Liver (tissue), 8 donors: ENCODE measurements at regions not wholly inside any gene's neighbourhood (a gene's known extent, or its start where the extent isn't known, plus 50 kb on each side); places are given as distances from the start of the nearest gene placed in this dataset.

ENCODE experiments used
- DNase-seq: peaks from one replicate; pipeline ENCODE4 v3.0.0-alpha.2; 2017; ENCODE audit warnings: low spot score
- H3K27ac ChIP-seq, 2 donors: one replicate each; pipeline ENCODE4 v1.7.0; 2013; ENCODE audit warnings: inconsistent platforms in 2 of 2, low read length in 2 of 2, control low read depth in 1 of 2, low read depth in 1 of 2, mild to moderate bottlenecking in 1 of 2
- H3K27me3 ChIP-seq, 4 donors: one replicate each; pipeline versions ENCODE4 v1.6.1 to v1.7.0; 2013; ENCODE audit warnings: low read length in 3 of 4, inconsistent platforms in 1 of 4, mild to moderate bottlenecking in 1 of 4, moderate library complexity in 1 of 4; ENCODE audit not compliant: control insufficient read depth in 4 of 4, insufficient read depth in 4 of 4
- H3K36me3 ChIP-seq, 4 donors: one replicate each; pipeline versions ENCODE4 v1.6.1 to v1.7.0; 2013; ENCODE audit warnings: low read length in 3 of 4, mild to moderate bottlenecking in 3 of 4, low read depth in 1 of 4, moderate library complexity in 1 of 4; ENCODE audit not compliant: control insufficient read depth in 4 of 4, insufficient read depth in 3 of 4
- H3K4me1 ChIP-seq, 4 donors: one replicate each; pipeline versions ENCODE4 v1.6.1 to v1.7.0; 2013; ENCODE audit warnings: low read length in 3 of 4, mild to moderate bottlenecking in 3 of 4, moderate library complexity in 1 of 4; ENCODE audit not compliant: control insufficient read depth in 4 of 4, insufficient read depth in 4 of 4
- H3K4me3 ChIP-seq, 3 donors: one replicate each; pipeline versions ENCODE4 v1.6.1 to v1.7.0; 2013; ENCODE audit warnings: low read length in 3 of 3, control low read depth in 1 of 3, low read depth in 1 of 3, mild to moderate bottlenecking in 1 of 3
- H3K9ac ChIP-seq, 2 donors: one replicate each; pipeline ENCODE4 v1.7.0; 2013; ENCODE audit warnings: low read length in 2 of 2, mild to moderate bottlenecking in 2 of 2, moderate library complexity in 2 of 2, control low read depth in 1 of 2, low read depth in 1 of 2
- H3K9me3 ChIP-seq, 4 donors: one replicate each; pipeline versions ENCODE4 v1.6.1 to v1.7.0; 2013; ENCODE audit warnings: low read length in 3 of 4; ENCODE audit not compliant: control insufficient read depth in 4 of 4
- EGR1 ChIP-seq, 2 donors: IDR thresholded peaks; 2 replicates each; pipeline ENCODE4 v1.6.1; 2016 to 2018; ENCODE audit warnings: antibody characterized with exemption in 2 of 2, low read depth in 2 of 2
- FOXA1 ChIP-seq: IDR thresholded peaks from 2 replicates; pipeline ENCODE4 v1.6.1; 2016; ENCODE audit warnings: antibody characterized with exemption
- FOXA2 ChIP-seq: IDR thresholded peaks from 2 replicates; pipeline ENCODE4 v1.6.1; 2016; ENCODE audit warnings: antibody characterized with exemption
- GABPA ChIP-seq, 2 donors: IDR thresholded peaks in 1 of 2; conservative IDR thresholded peaks in 1 of 2; 2 replicates each; pipeline ENCODE4 v1.6.1; 2016; ENCODE audit warnings: antibody characterized with exemption in 2 of 2, mild to moderate bottlenecking in 1 of 2, moderate library complexity in 1 of 2
- HNF4A ChIP-seq, 2 donors: conservative IDR thresholded peaks; 2 replicates each; pipeline ENCODE4 v1.6.1; 2016; ENCODE audit warnings: antibody characterized with exemption in 2 of 2, mild to moderate bottlenecking in 2 of 2
- HNF4G ChIP-seq: IDR thresholded peaks from 2 replicates; pipeline ENCODE4 v1.6.1; 2016; ENCODE audit warnings: antibody characterized with exemption
- JUND ChIP-seq, 2 donors: IDR thresholded peaks; 2 replicates each; pipeline ENCODE4 v1.6.1; 2016; ENCODE audit warnings: antibody characterized with exemption in 2 of 2
- NR2F2 ChIP-seq: IDR thresholded peaks from 2 replicates; pipeline ENCODE4 v1.6.1; 2016; ENCODE audit warnings: antibody characterized with exemption
- RAD21 ChIP-seq, 2 donors: IDR thresholded peaks; 2 replicates each; pipeline ENCODE4 v1.6.1; 2016; ENCODE audit warnings: antibody characterized with exemption in 2 of 2, mild to moderate bottlenecking in 2 of 2
- RXRA ChIP-seq, 2 donors: IDR thresholded peaks; 2 replicates each; pipeline ENCODE4 v1.6.1; 2017 to 2018; ENCODE audit warnings: antibody characterized with exemption in 2 of 2, mild to moderate bottlenecking in 1 of 2
- SP1 ChIP-seq: IDR thresholded peaks from 2 replicates; pipeline ENCODE4 v1.6.1; 2018; ENCODE audit warnings: antibody characterized with exemption, mild to moderate bottlenecking
- TAF1 ChIP-seq: conservative IDR thresholded peaks from 2 replicates; pipeline ENCODE4 v1.6.1; 2016; ENCODE audit warnings: antibody characterized with exemption, mild to moderate bottlenecking
- YY1 ChIP-seq: IDR thresholded peaks from 2 replicates; pipeline ENCODE4 v1.6.1; 2016; ENCODE audit warnings: antibody characterized with exemption, mild to moderate bottlenecking
- WGBS: extraction: QIAGEN DNeasy Blood & Tissue Kit; methylation state at CpG from one replicate; pipeline ENCODE4 v1.1.7; 2013; 5-methylcytosine and 5-hydroxymethylcytosine counted together
- TF ChIP-seq, protein P1 (sequence below): IDR thresholded peaks from 2 replicates; pipeline ENCODE4 v1.6.1; 2016; ENCODE audit warnings: antibody characterized with exemption
- TF ChIP-seq, protein P2 (sequence below): IDR thresholded peaks from 2 replicates; pipeline ENCODE4 v1.6.1; 2016; ENCODE audit warnings: antibody characterized with exemption, mild to moderate bottlenecking
- TF ChIP-seq, protein P3 (sequence below): fragments of 150-350 bp; IDR thresholded peaks from 2 replicates; pipeline ENCODE4 v1.5.1; 2017; ENCODE audit warnings: improper control_type of control experiment, low read depth, low read length; ENCODE audit not compliant: missing input control
- TF ChIP-seq, protein P4 (sequence below): IDR thresholded peaks from 2 replicates; pipeline ENCODE4 v1.6.1; 2016; ENCODE audit warnings: antibody characterized with exemption
- TF ChIP-seq, protein P5 (sequence below): IDR thresholded peaks from 2 replicates; pipeline ENCODE4 v1.6.1; 2016; ENCODE audit warnings: antibody characterized with exemption
- donor health status: healthy.
- donor health status: healthy.
- donor health status: healthy.
- donor health status: healthy.
- donor health status: healthy.

DNA sequence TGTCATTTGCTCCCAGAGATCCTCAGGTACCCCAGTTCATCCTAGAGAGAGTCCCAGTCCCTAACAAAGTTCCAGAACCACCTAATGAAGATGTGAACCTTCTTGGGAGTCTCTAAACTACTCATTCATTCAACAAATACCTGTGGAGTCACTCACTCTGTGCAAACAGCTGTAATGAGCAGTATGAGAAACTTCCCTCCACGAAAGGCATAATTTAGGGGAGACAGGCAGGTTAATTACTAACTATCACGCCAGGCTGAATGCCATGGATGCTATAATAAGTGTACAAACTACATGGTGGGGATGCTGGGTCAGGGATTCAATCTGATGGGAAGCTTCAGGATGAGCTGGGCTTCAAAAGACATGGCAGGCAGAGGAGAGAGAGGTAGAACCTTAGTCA lies 70.1 kb upstream of the AFDN start:
- no peaks in the 10 kb centered on the region for H3K36me3 ChIP-seq
- no peak overlapping the region for H3K9ac ChIP-seq
- no peak for DNase-seq
- no peaks in the 10 kb centered on the region for H3K9me3 ChIP-seq
- TF ChIP-seq HNF4A (conservative IDR thresholded peaks at IDR 0.05) (no peak), FOXA1 (no peak), GABPA (IDR thresholded peaks at IDR 0.05 in 1 of 2, conservative IDR thresholded peaks at IDR 0.05 in 1 of 2) (no peak), RAD21 (IDR thresholded peaks at IDR 0.05) (no peak), EGR1 (IDR thresholded peaks at IDR 0.05; ENCODE audit: low read depth in 2 of 2) (no peak), RXRA (IDR thresholded peaks at IDR 0.05) (no peak), YY1 (no peak), HNF4G (no peak), NR2F2 (no peak)
- TF ChIP-seq, protein P1, sequence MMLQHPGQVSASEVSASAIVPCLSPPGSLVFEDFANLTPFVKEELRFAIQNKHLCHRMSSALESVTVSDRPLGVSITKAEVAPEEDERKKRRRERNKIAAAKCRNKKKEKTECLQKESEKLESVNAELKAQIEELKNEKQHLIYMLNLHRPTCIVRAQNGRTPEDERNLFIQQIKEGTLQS, result no peak
- TF ChIP-seq, protein P2, sequence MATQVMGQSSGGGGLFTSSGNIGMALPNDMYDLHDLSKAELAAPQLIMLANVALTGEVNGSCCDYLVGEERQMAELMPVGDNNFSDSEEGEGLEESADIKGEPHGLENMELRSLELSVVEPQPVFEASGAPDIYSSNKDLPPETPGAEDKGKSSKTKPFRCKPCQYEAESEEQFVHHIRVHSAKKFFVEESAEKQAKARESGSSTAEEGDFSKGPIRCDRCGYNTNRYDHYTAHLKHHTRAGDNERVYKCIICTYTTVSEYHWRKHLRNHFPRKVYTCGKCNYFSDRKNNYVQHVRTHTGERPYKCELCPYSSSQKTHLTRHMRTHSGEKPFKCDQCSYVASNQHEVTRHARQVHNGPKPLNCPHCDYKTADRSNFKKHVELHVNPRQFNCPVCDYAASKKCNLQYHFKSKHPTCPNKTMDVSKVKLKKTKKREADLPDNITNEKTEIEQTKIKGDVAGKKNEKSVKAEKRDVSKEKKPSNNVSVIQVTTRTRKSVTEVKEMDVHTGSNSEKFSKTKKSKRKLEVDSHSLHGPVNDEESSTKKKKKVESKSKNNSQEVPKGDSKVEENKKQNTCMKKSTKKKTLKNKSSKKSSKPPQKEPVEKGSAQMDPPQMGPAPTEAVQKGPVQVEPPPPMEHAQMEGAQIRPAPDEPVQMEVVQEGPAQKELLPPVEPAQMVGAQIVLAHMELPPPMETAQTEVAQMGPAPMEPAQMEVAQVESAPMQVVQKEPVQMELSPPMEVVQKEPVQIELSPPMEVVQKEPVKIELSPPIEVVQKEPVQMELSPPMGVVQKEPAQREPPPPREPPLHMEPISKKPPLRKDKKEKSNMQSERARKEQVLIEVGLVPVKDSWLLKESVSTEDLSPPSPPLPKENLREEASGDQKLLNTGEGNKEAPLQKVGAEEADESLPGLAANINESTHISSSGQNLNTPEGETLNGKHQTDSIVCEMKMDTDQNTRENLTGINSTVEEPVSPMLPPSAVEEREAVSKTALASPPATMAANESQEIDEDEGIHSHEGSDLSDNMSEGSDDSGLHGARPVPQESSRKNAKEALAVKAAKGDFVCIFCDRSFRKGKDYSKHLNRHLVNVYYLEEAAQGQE, result no peak
- TF ChIP-seq, protein P3, sequence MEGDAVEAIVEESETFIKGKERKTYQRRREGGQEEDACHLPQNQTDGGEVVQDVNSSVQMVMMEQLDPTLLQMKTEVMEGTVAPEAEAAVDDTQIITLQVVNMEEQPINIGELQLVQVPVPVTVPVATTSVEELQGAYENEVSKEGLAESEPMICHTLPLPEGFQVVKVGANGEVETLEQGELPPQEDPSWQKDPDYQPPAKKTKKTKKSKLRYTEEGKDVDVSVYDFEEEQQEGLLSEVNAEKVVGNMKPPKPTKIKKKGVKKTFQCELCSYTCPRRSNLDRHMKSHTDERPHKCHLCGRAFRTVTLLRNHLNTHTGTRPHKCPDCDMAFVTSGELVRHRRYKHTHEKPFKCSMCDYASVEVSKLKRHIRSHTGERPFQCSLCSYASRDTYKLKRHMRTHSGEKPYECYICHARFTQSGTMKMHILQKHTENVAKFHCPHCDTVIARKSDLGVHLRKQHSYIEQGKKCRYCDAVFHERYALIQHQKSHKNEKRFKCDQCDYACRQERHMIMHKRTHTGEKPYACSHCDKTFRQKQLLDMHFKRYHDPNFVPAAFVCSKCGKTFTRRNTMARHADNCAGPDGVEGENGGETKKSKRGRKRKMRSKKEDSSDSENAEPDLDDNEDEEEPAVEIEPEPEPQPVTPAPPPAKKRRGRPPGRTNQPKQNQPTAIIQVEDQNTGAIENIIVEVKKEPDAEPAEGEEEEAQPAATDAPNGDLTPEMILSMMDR, result no peak
- TF ChIP-seq, protein P4, sequence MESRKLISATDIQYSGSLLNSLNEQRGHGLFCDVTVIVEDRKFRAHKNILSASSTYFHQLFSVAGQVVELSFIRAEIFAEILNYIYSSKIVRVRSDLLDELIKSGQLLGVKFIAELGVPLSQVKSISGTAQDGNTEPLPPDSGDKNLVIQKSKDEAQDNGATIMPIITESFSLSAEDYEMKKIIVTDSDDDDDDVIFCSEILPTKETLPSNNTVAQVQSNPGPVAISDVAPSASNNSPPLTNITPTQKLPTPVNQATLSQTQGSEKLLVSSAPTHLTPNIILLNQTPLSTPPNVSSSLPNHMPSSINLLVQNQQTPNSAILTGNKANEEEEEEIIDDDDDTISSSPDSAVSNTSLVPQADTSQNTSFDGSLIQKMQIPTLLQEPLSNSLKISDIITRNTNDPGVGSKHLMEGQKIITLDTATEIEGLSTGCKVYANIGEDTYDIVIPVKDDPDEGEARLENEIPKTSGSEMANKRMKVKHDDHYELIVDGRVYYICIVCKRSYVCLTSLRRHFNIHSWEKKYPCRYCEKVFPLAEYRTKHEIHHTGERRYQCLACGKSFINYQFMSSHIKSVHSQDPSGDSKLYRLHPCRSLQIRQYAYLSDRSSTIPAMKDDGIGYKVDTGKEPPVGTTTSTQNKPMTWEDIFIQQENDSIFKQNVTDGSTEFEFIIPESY, result no peak
- H3K4me1 ChIP-seq, result peaks cover 6 to 14% (median 9%) of the 10 kb centered on the region in 4 donors
- H3K27me3 ChIP-seq, result no peaks in the 10 kb centered on the region
- no peak overlapping the region for H3K4me3 ChIP-seq
- no peak overlapping the region for H3K27ac ChIP-seq
- 79% methylated on average over 2 of the region's 2 CpGs for WGBS

DNA sequence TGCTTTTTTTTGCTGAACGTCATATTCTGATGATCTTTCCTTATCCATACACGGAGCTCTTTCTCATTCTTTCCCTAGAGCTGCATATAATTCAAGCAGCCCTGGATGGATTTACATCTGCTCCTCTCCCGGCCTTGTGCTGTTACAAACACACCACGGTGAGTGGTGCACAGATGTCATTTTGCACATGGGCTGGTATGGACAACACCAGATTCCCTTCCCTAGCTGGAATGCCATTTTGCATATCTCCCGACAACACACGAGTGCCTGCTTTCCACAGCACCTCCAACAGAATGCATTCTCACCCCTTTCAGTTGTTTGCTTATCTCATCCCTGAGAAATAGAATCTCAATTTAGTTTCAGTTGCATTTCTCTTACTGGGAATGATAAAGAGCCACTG lies 69.5 kb upstream of the AFDN start:
- no peak overlapping the region for H3K27ac ChIP-seq
- WGBS, result 92% methylated on average over 6 of the region's 6 CpGs
- no peak overlapping the region for H3K9ac ChIP-seq
- H3K27me3 ChIP-seq, result no peaks in the 10 kb centered on the region
- no peaks in the 10 kb centered on the region for H3K36me3 ChIP-seq
- no peaks in the 10 kb centered on the region for H3K9me3 ChIP-seq
- H3K4me1 ChIP-seq, result peaks cover 10 to 16% (median 14%) of the 10 kb centered on the region in 4 donors
- no peak for DNase-seq
- no peak overlapping the region for H3K4me3 ChIP-seq
- TF ChIP-seq, protein P4, result no peak
- TF ChIP-seq, protein P5, sequence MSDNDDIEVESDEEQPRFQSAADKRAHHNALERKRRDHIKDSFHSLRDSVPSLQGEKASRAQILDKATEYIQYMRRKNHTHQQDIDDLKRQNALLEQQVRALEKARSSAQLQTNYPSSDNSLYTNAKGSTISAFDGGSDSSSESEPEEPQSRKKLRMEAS, result no peak
- no peak for TF ChIP-seq HNF4G
- TF ChIP-seq EGR1 (IDR thresholded peaks at IDR 0.05; ENCODE audit: low read depth in 2 of 2), result no peak
- TF ChIP-seq SP1, result no peak
- no peak for TF ChIP-seq RXRA (IDR thresholded peaks at IDR 0.05)
- TF ChIP-seq, protein P1, result no peak
- TF ChIP-seq, protein P2, result no peak
- TF ChIP-seq NR2F2, result no peak
- no peak for TF ChIP-seq TAF1
- no peak for TF ChIP-seq FOXA1
- no peak for TF ChIP-seq JUND (IDR thresholded peaks at IDR 0.05)
- TF ChIP-seq YY1, result no peak
- TF ChIP-seq FOXA2, result no peak
